ENCODE measurements at regions not wholly inside any gene's neighbourhood (a gene's known extent, or its start where the extent isn't known, plus 50 kb on each side); places are given as distances from the start of the nearest gene placed in this dataset.
"Not testable (repeated sequence)": the region's sequence is repeated elsewhere in the genome, so short reads cannot be mapped to it uniquely, and the experiment has no call there.

GRCh38 chr2:172262486-172262885 is 159.8 kb upstream of the DLX2 start:
- no peak for DNase-seq

- not testable (repeated sequence) for DNase-seq
Measured at GRCh38 chr2:172264820-172265219, 162.1 kb upstream of the DLX2 start.

GRCh38 chr2:172269507-172270244 is 157.7 kb upstream of the ITGA6 start:
- DNase-seq = not testable (repeated sequence)

- DNase-seq = no peak
Measured at GRCh38 chr2:172270278-172271079, 156.9 kb upstream of the ITGA6 start.

GRCh38 chr2:172273910-172274571 is 153.3 kb upstream of the ITGA6 start:
- no peak for DNase-seq

GRCh38 chr2:172275239-172275638 is 152.1 kb upstream of the ITGA6 start:
- no peak for DNase-seq

- no peak for DNase-seq
Measured at GRCh38 chr2:172276961-172277360, 150.4 kb upstream of the ITGA6 start.

- DNase-seq = no peak
Measured at GRCh38 chr2:172278667-172279066, 148.7 kb upstream of the ITGA6 start.

- no peak for DNase-seq
Measured at GRCh38 chr2:172279214-172279613, 148.2 kb upstream of the ITGA6 start.

- DNase-seq = no peak
Measured at GRCh38 chr2:172279813-172280212, 147.6 kb upstream of the ITGA6 start.

GRCh38 chr2:172280571-172281361 is 146.6 kb upstream of the ITGA6 start:
- no peak for DNase-seq

- no peak for DNase-seq
Measured at GRCh38 chr2:172281648-172282570, 145.5 kb upstream of the ITGA6 start.

- no peak for DNase-seq
Measured at GRCh38 chr2:172282944-172283343, 144.4 kb upstream of the ITGA6 start.

- no peak for DNase-seq
Measured at GRCh38 chr2:172283476-172283875, 143.9 kb upstream of the ITGA6 start.

GRCh38 chr2:172284209-172284608 is 143.2 kb upstream of the ITGA6 start:
- DNase-seq = no peak

- DNase-seq = no peak
Measured at GRCh38 chr2:172285010-172285621, 142.3 kb upstream of the ITGA6 start.

GRCh38 chr2:172285760-172286159 is 141.6 kb upstream of the ITGA6 start:
- DNase-seq = no peak

GRCh38 chr2:172287190-172287589 is 140.2 kb upstream of the ITGA6 start:
- DNase-seq = no peak

GRCh38 chr2:172287605-172288315 is 139.6 kb upstream of the ITGA6 start:
- no peak for DNase-seq

GRCh38 chr2:172288603-172289002 is 138.8 kb upstream of the ITGA6 start:
- DNase-seq = peak; percentile 8

GRCh38 chr2:172293952-172294351 is 133.4 kb upstream of the ITGA6 start:
- DNase-seq = no peak
